ENCODE measurements at regions not wholly inside any gene's neighbourhood (a gene's known extent, or its start where the extent isn't known, plus 50 kb on each side); places are given as distances from the start of the nearest gene placed in this dataset.

- no peak for DNase-seq
Measured at GRCh38 chr2:18860179-18860578, 270.8 kb upstream of the NT5C1B start.

GRCh38 chr2:18856765-18857164 is 267.4 kb upstream of the NT5C1B start:
- DNase-seq = no peak

- DNase-seq = peak in 1 of 3 experiments; percentile 9
Measured at GRCh38 chr2:18855027-18855426, 265.7 kb upstream of the NT5C1B start.

- no peak for DNase-seq
Measured at GRCh38 chr2:18849841-18850578, 260.6 kb upstream of the NT5C1B start.

- DNase-seq = no peak
Measured at GRCh38 chr2:18848646-18849045, 259.3 kb upstream of the NT5C1B start.

- no peak for DNase-seq
Measured at GRCh38 chr2:18845854-18846445, 256.6 kb upstream of the NT5C1B start.

GRCh38 chr2:18842836-18843235 is 253.5 kb upstream of the NT5C1B start:
- DNase-seq = no peak

- no peak for DNase-seq
Measured at GRCh38 chr2:18841248-18842150, 252.1 kb upstream of the NT5C1B start.

- DNase-seq = no peak
Measured at GRCh38 chr2:18837240-18837639, 247.9 kb upstream of the NT5C1B start.

GRCh38 chr2:18836436-18836835 is 247.1 kb upstream of the NT5C1B start:
- DNase-seq = peak in 1 of 3 experiments; percentile 10

- DNase-seq = no peak
Measured at GRCh38 chr2:18835787-18836186, 246.4 kb upstream of the NT5C1B start.

- no peak for DNase-seq
Measured at GRCh38 chr2:18834341-18834740, 245.0 kb upstream of the NT5C1B start.

- no peak for DNase-seq
Measured at GRCh38 chr2:18833941-18834340, 244.6 kb upstream of the NT5C1B start.

GRCh38 chr2:18831916-18832510 is 242.6 kb upstream of the NT5C1B start:
- DNase-seq = no peak

GRCh38 chr2:18830962-18831361 is 241.6 kb upstream of the NT5C1B start:
- DNase-seq = no peak

- no peak for DNase-seq
Measured at GRCh38 chr2:18829976-18830375, 240.6 kb upstream of the NT5C1B start.

- no peak for DNase-seq
Measured at GRCh38 chr2:18829251-18829902, 240.0 kb upstream of the NT5C1B start.

- no peak for DNase-seq
Measured at GRCh38 chr2:18828296-18828695, 238.9 kb upstream of the NT5C1B start.

GRCh38 chr2:18825838-18826237 is 236.5 kb upstream of the NT5C1B start:
- DNase-seq = no peak

- no peak for DNase-seq
Measured at GRCh38 chr2:18824915-18825314, 235.5 kb upstream of the NT5C1B start.

- DNase-seq = no peak
Measured at GRCh38 chr2:18824325-18824790, 235.0 kb upstream of the NT5C1B start.

GRCh38 chr2:18821431-18821830 is 232.1 kb upstream of the NT5C1B start:
- DNase-seq = no peak

GRCh38 chr2:18820966-18821365 is 231.6 kb upstream of the NT5C1B start:
- DNase-seq = no peak

All from NCI-H1417 (cell line).